WTC11 (cell line): ENCODE measurements at regions not wholly inside any gene's neighbourhood (a gene's known extent, or its start where the extent isn't known, plus 50 kb on each side); places are given as distances from the start of the nearest gene placed in this dataset.

Source experiments
- ATAC-seq: fragments of 200-7000 bp; cut with Tn5 transposase; 2 replicates; pipeline ENCODE4 v1.10.0; 2021; ENCODE audit warnings: mild to moderate bottlenecking, moderate library complexity
- CTCF ChIA-PET: fragments of 300-600 bp; sonication (Branson Sonifier 250); formaldehyde crosslinking; loops from one replicate; lab custom pipeline; 2021; ENCODE audit warnings: antibody characterized with exemption; lab: Charles Lee
- POLR2A ChIA-PET: fragments of 350-600 bp; sonication (Branson Sonifier 250); formaldehyde crosslinking; loops from one replicate; lab custom pipeline; 2021; ENCODE audit warnings: antibody characterized with exemption; lab: Charles Lee
- DNase-seq: peaks from one replicate; pipeline ENCODE4 v3.0.0; 2021; ENCODE audit warnings: low spot score
- H3K27ac Mint-ChIP-seq: 2 replicates; pipeline ENCODE4 v1.8.0; 2021; ENCODE audit warnings: mixed read lengths
- H3K27me3 Mint-ChIP-seq: 2 replicates; pipeline ENCODE4 v1.8.0; 2021; ENCODE audit warnings: low read depth, mild to moderate bottlenecking, moderate library complexity, mixed read lengths
- H3K36me3 Mint-ChIP-seq: 2 replicates; pipeline ENCODE4 v1.8.0; 2021; ENCODE audit warnings: mixed read lengths
- H3K4me1 Mint-ChIP-seq: 2 replicates; pipeline ENCODE4 v1.8.0; 2022; ENCODE audit warnings: mixed read lengths
- H3K4me3 Mint-ChIP-seq: 2 replicates; pipeline ENCODE4 v1.8.0; 2021; ENCODE audit warnings: mild to moderate bottlenecking, moderate library complexity, mixed read lengths
- H3K9me3 Mint-ChIP-seq: 2 replicates; pipeline ENCODE4 v1.8.0; 2021; ENCODE audit warnings: mixed read lengths
- ELF4 ChIP-seq: sonication (generic); formaldehyde crosslinking; IDR thresholded peaks from 2 replicates; pipeline ENCODE4 v1.8.1; 2022; ENCODE audit warnings: low read depth, mild to moderate bottlenecking, moderate library complexity, missing genetic modification reagents
- EMX1 ChIP-seq: fragments of 250-450 bp; sonication (Bioruptor Pico); IDR thresholded peaks from 2 replicates; pipeline ENCODE4 v1.8.0; 2021; ENCODE audit warnings: mild to moderate bottlenecking
- FOXJ3 ChIP-seq: sonication (generic); formaldehyde crosslinking; IDR thresholded peaks from 2 replicates; pipeline ENCODE4 v1.9.0; 2021; ENCODE audit warnings: missing genetic modification reagents, mild to moderate bottlenecking, borderline replicate concordance
- FOXP4 ChIP-seq: sonication (generic); formaldehyde crosslinking; IDR thresholded peaks from 2 replicates; pipeline ENCODE4 v1.8.0; 2022; ENCODE audit warnings: mild to moderate bottlenecking, missing genetic modification reagents
- GABPB1 ChIP-seq: sonication (generic); formaldehyde crosslinking; IDR thresholded peaks from 2 replicates; pipeline ENCODE4 v1.8.1; 2023; ENCODE audit warnings: mild to moderate bottlenecking, missing genetic modification reagents
- NFE2L1 ChIP-seq: sonication (generic); formaldehyde crosslinking; IDR thresholded peaks from 2 replicates; pipeline ENCODE4 v1.8.1; 2023; ENCODE audit warnings: missing genetic modification reagents
- OVOL2 ChIP-seq: fragments of 250-450 bp; sonication (Bioruptor Pico); IDR thresholded peaks from 2 replicates; pipeline ENCODE4 v1.9.0; 2021; ENCODE audit warnings: mild to moderate bottlenecking, borderline replicate concordance
- PRRX2 ChIP-seq: fragments of 250-450 bp; sonication (Bioruptor Pico); IDR thresholded peaks from 2 replicates; pipeline ENCODE4 v1.8.0; 2021; ENCODE audit warnings: mild to moderate bottlenecking
- SOX15 ChIP-seq: fragments of 250-450 bp; sonication (Bioruptor Pico); IDR thresholded peaks from 2 replicates; pipeline ENCODE4 v1.9.0; 2021; ENCODE audit warnings: mild to moderate bottlenecking
- SP1 ChIP-seq: sonication (generic); formaldehyde crosslinking; conservative IDR thresholded peaks from 2 replicates; pipeline ENCODE4 v1.8.1; 2022; ENCODE audit warnings: missing genetic modification reagents
- TEAD1 ChIP-seq: sonication (generic); formaldehyde crosslinking; IDR thresholded peaks from 2 replicates; pipeline ENCODE4 v1.8.0; 2022; ENCODE audit warnings: mild to moderate bottlenecking, missing genetic modification reagents
- USF2 ChIP-seq: sonication (generic); formaldehyde crosslinking; IDR thresholded peaks from 2 replicates; pipeline ENCODE4 v1.8.1; 2023; ENCODE audit warnings: mild to moderate bottlenecking, missing genetic modification reagents, moderate library complexity
- ZBTB21 ChIP-seq: sonication (generic); formaldehyde crosslinking; IDR thresholded peaks from 2 replicates; pipeline ENCODE4 v1.8.1; 2023; ENCODE audit warnings: mild to moderate bottlenecking, missing genetic modification reagents, borderline replicate concordance
- ZNF263 ChIP-seq: sonication (generic); formaldehyde crosslinking; IDR thresholded peaks from 2 replicates; pipeline ENCODE4 v1.8.1; 2022; ENCODE audit warnings: low read depth, mild to moderate bottlenecking, moderate library complexity, missing genetic modification reagents
- ZNF317 ChIP-seq: sonication (generic); formaldehyde crosslinking; IDR thresholded peaks from 2 replicates; pipeline ENCODE4 v1.8.1; 2023; ENCODE audit warnings: low read depth, mild to moderate bottlenecking, moderate library complexity, missing genetic modification reagents, borderline replicate concordance
- ZNF423 ChIP-seq: fragments of 250-450 bp; sonication (Bioruptor Pico); IDR thresholded peaks from 2 replicates; pipeline ENCODE4 v2.1.2; 2022; ENCODE audit warnings: mild to moderate bottlenecking, moderate library complexity
- TF ChIP-seq, protein P1 (sequence below): sonication (generic); formaldehyde crosslinking; IDR thresholded peaks from 2 replicates; pipeline ENCODE4 v1.8.1; 2022; ENCODE audit warnings: missing genetic modification reagents, borderline replicate concordance
- TF ChIP-seq, protein P2 (sequence below): sonication (generic); formaldehyde crosslinking; IDR thresholded peaks from 2 replicates; pipeline ENCODE4 v1.8.0; 2022; ENCODE audit warnings: mild to moderate bottlenecking, missing genetic modification reagents
- TF ChIP-seq, protein P3 (sequence below): sonication (generic); formaldehyde crosslinking; IDR thresholded peaks from 2 replicates; pipeline ENCODE4 v1.8.0; 2023; ENCODE audit warnings: mild to moderate bottlenecking, missing genetic modification reagents
- TF ChIP-seq, protein P4 (sequence below): sonication (generic); formaldehyde crosslinking; IDR thresholded peaks from 2 replicates; pipeline ENCODE4 v1.8.1; 2023; ENCODE audit warnings: mild to moderate bottlenecking, missing genetic modification reagents

- TF ChIP-seq TEAD1 (CRISPR knock-in tag) (peak; percentile 34; the same call in 1 of the 2 replicates), ZNF263 (CRISPR knock-in tag) (0 out of 2 replicates have a peak, but pooled peaks have one; percentile 21), FOXP4 (CRISPR knock-in tag) (peak; percentile 24; the same call in 1 of the 2 replicates)
- TF ChIP-seq, protein P1, sequence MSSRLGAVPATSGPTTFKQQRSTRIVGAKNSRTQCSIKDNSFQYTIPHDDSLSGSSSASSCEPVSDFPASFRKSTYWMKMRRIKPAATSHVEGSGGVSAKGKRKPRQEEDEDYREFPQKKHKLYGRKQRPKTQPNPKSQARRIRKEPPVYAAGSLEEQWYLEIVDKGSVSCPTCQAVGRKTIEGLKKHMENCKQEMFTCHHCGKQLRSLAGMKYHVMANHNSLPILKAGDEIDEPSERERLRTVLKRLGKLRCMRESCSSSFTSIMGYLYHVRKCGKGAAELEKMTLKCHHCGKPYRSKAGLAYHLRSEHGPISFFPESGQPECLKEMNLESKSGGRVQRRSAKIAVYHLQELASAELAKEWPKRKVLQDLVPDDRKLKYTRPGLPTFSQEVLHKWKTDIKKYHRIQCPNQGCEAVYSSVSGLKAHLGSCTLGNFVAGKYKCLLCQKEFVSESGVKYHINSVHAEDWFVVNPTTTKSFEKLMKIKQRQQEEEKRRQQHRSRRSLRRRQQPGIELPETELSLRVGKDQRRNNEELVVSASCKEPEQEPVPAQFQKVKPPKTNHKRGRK, result no peak
- TF ChIP-seq, protein P2, sequence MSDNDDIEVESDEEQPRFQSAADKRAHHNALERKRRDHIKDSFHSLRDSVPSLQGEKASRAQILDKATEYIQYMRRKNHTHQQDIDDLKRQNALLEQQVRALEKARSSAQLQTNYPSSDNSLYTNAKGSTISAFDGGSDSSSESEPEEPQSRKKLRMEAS (CRISPR knock-in tag), result no peak
Observed at GRCh38 chr4:183797445-183798300, 107.4 kb upstream of the STOX2 start (continued).

- POLR2A ChIA-PET, result no interaction called here
- H3K4me1 Mint-ChIP-seq, result peaks cover 36% of the 10 kb centered on the region
- H3K9me3 Mint-ChIP-seq, result peaks cover 18% of the 10 kb centered on the region
- TF ChIP-seq SP1 (CRISPR knock-in tag) (0 out of 2 replicates have a peak, but pooled peaks have one; percentile 6), ZBTB21 (CRISPR knock-in tag) (no peak), ZNF423 (CRISPR knock-in tag) (peak; percentile 79), USF2 (CRISPR knock-in tag) (0 out of 2 replicates have a peak, but pooled peaks have one; percentile 1)
- peaks cover 8% of the 10 kb centered on the region for H3K36me3 Mint-ChIP-seq
- DNase-seq, result peak; percentile 35
- CTCF ChIA-PET, result no interaction called here
- peak overlapping the region; percentile 69 for H3K4me3 Mint-ChIP-seq
- peak; percentile 10 for ATAC-seq
- H3K27me3 Mint-ChIP-seq, result peaks cover 72% of the 10 kb centered on the region
- no peak overlapping the region for H3K27ac Mint-ChIP-seq
Observed at GRCh38 chr4:183798301-183799253, 106.5 kb upstream of the STOX2 start.

GRCh38 chr4:183801457-183802165 is 103.5 kb upstream of the STOX2 start:
- Mint-ChIP-seq H3K27ac (no peak overlapping the region), H3K9me3 (0 out of 2 replicates have a peak, but pooled peaks cover 3% of the 10 kb centered on the region), H3K4me1 (peaks cover 36% of the 10 kb centered on the region), H3K36me3 (no peaks in the 10 kb centered on the region), H3K4me3 (no peak overlapping the region), H3K27me3 (peaks cover 45% of the 10 kb centered on the region)
- no peak for DNase-seq
- ChIA-PET CTCF (interaction anchor here (0.5 kb wide), 1 partner anchor 97 kb away, joined by 3 read pairs; no protein-coding TSS in a partner anchor), POLR2A (no interaction called here)
- peak; percentile 24 for ATAC-seq
- TF ChIP-seq NFE2L1 (CRISPR knock-in tag) (no peak), ZNF317 (CRISPR knock-in tag) (0 out of 2 replicates have a peak, but pooled peaks have one; percentile 31), FOXJ3 (CRISPR knock-in tag) (no peak), OVOL2 (CRISPR knock-in tag) (no peak), PRRX2 (CRISPR knock-in tag) (no peak), EMX1 (CRISPR knock-in tag) (no peak), ELF4 (no peak), SOX15 (CRISPR knock-in tag) (no peak), GABPB1 (CRISPR knock-in tag) (no peak)
- TF ChIP-seq, protein P3, sequence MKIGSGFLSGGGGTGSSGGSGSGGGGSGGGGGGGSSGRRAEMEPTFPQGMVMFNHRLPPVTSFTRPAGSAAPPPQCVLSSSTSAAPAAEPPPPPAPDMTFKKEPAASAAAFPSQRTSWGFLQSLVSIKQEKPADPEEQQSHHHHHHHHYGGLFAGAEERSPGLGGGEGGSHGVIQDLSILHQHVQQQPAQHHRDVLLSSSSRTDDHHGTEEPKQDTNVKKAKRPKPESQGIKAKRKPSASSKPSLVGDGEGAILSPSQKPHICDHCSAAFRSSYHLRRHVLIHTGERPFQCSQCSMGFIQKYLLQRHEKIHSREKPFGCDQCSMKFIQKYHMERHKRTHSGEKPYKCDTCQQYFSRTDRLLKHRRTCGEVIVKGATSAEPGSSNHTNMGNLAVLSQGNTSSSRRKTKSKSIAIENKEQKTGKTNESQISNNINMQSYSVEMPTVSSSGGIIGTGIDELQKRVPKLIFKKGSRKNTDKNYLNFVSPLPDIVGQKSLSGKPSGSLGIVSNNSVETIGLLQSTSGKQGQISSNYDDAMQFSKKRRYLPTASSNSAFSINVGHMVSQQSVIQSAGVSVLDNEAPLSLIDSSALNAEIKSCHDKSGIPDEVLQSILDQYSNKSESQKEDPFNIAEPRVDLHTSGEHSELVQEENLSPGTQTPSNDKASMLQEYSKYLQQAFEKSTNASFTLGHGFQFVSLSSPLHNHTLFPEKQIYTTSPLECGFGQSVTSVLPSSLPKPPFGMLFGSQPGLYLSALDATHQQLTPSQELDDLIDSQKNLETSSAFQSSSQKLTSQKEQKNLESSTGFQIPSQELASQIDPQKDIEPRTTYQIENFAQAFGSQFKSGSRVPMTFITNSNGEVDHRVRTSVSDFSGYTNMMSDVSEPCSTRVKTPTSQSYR, result peak; percentile 31; the same call in 1 of the 2 replicates
- TF ChIP-seq, protein P4, sequence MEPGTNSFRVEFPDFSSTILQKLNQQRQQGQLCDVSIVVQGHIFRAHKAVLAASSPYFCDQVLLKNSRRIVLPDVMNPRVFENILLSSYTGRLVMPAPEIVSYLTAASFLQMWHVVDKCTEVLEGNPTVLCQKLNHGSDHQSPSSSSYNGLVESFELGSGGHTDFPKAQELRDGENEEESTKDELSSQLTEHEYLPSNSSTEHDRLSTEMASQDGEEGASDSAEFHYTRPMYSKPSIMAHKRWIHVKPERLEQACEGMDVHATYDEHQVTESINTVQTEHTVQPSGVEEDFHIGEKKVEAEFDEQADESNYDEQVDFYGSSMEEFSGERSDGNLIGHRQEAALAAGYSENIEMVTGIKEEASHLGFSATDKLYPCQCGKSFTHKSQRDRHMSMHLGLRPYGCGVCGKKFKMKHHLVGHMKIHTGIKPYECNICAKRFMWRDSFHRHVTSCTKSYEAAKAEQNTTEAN (CRISPR knock-in tag), result no peak
